Caki2 (cell line): ENCODE measurements at regions not wholly inside any gene's neighbourhood (a gene's known extent, or its start where the extent isn't known, plus 50 kb on each side); places are given as distances from the start of the nearest gene placed in this dataset.
A peak's percentile ranks its signal among the peaks of the same experiment; 100 is the strongest.
"Not testable (repeated sequence)": the region's sequence is repeated elsewhere in the genome, so short reads cannot be mapped to it uniquely, and the experiment has no call there.

Source experiments
- DNase-seq: peaks from one replicate; pipeline ENCODE4 v3.0.0-alpha.2; 2015; ENCODE audit warnings: low read depth
- in situ Hi-C: cut with HindIII; loops from 2 replicates; pipeline ENCODE4 v1.10.0; 2016; ENCODE audit warnings: low sequenced_read_pairs, low pct_unique_long_range_greater_than_20kb, mixed read lengths

GRCh38 chr6:156593893-156594292, 183.3 kb upstream of the ARID1B start:
- DNase-seq, result no peak
- in situ Hi-C loops, result no loop called here

GRCh38 chr6:156593127-156593526, 184.1 kb upstream of the ARID1B start:
- no peak for DNase-seq
- in situ Hi-C loops, result no loop called here

DNA sequence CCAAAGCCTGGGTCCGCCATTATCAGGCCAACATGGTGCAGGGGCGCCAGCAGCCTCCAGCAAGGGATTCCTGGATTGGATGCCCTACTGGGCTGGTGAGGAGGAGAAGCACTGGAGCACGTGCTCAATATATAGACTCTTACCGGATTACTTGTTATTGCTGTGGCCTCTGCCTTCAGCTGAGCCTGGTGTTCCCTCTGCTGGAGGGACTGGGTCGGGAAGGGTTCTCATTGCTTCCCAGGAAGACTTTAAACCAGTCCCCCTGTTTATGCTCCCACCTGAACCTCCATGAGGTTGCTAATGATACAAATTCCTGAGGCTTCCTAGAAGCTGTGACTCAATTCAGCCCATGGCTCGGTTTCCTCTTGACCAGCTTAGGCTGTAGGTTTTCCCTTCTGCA, 186.7 kb upstream of the ARID1B start:
- no peak for DNase-seq
- in situ Hi-C loops, result no loop called here

GRCh38 chr6:156589281-156589680, 187.9 kb upstream of the ARID1B start:
- in situ Hi-C loops, result no loop called here
- DNase-seq, result no peak

GRCh38 chr6:156587751-156588301, 189.4 kb upstream of the ARID1B start:
- no peak for DNase-seq
- in situ Hi-C loops, result no loop called here

DNA sequence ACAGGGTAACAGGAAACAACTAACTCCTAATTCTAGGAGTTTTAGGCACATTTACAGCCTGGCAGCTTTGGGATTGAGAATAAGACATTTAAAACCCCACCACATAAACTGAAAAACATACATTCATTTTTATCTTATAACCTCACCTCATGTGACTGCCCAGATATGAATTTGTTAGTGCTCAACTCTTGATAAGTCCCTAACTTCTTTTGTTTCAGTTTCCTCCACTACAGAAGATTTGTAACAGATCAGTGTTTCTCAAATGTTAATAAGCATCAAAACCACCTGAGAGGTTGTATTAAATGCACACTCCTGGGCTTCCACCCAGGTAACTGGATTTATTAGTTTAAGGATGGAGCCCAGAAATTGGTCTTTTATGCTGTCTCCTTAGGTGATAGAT, 190.1 kb upstream of the ARID1B start:
- no peak for DNase-seq
- in situ Hi-C loops, result no loop called here

GRCh38 chr6:156585859-156586258, 191.3 kb upstream of the ARID1B start:
- in situ Hi-C loops, result no loop called here
- DNase-seq, result peak; percentile 23

DNA sequence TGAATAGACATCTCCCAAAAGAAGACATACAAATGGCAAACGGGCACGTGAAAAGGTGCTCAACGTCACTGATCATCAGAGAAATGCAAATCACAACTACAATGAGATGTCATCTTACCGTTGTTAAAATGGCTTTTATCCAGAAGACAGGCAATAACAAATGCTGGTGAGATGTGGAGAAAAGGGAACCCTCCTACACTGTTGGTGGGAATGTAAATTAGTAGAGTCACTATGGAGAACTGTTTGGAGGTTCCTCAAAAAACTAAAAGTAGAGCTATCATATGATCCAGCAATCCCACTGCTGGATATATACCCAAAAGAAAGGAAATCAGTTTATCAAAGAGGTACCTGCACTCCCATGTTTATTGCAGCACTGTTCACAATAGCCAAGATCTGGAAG, 193.1 kb upstream of the ARID1B start:
- in situ Hi-C loops, DNase-seq: not testable (repeated sequence)

GRCh38 chr6:156583083-156583482, 194.1 kb upstream of the ARID1B start:
- in situ Hi-C loops, result no loop called here
- DNase-seq, result no peak

GRCh38 chr6:156582509-156582992, 194.6 kb upstream of the ARID1B start:
- in situ Hi-C loops, result no loop called here
- no peak for DNase-seq

- in situ Hi-C loops, result no loop called here
- DNase-seq, result no peak
These were observed 197.6 kb upstream of the ARID1B start for GRCh38 chr6:156579564-156579963.

- no peak for DNase-seq
- in situ Hi-C loops, result no loop called here
These were observed 199.4 kb upstream of the ARID1B start for GRCh38 chr6:156577749-156578148.

DNA sequence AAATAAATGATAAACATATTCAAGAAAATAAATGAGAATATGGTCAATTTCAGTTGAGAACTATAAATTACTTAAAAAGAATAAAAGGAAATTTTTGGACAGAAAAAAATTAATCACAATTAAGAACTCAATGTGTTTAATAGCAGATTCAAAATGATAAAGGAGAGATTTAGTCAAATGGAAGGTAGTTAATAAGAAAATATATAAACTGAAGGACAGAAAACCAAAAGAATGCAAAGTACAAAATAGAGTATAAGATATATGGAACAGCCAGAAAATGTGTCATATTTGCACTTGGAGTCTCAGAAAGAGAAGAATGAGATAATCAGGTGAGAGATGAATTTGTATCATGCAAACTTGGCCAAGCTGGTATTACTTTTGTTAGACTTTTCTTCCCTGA, 201.8 kb upstream of the ARID1B start:
- in situ Hi-C loops, result no loop called here

GRCh38 chr6:156564807-156565149, 212.4 kb upstream of the ARID1B start:
- DNase-seq, result no peak
- in situ Hi-C loops, result no loop called here

More for the DNA sequence above, 201.8 kb upstream of the ARID1B start:
- DNase-seq, result no peak

GRCh38 chr6:156564127-156564806, 212.9 kb upstream of the ARID1B start:
- DNase-seq, result peak; percentile 42
- in situ Hi-C loops, result no loop called here

GRCh38 chr6:156563714-156564113, 213.5 kb upstream of the ARID1B start:
- DNase-seq, result no peak
- in situ Hi-C loops, result no loop called here

DNA sequence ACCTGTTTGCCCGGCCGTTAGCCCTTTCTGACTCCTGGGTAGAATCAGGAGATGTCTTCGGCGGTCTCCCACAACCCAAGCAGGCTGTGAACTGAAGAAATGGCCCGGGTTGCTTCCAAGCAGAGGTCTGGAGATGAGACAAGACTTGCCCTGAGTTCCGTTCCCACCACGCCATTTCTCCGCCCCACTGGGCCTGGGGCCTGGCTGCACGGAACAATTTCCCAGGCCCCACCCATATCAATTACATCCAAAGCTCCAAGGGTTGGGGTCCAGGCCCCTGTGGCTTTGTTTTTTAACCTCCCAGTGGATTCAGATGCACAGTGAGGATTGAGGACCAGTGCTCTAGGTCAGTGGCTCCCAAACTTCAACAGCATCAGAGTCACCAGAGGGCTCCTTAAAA, 214.5 kb upstream of the ARID1B start:
- DNase-seq, result no peak
- in situ Hi-C loops, result no loop called here

GRCh38 chr6:156562019-156562418, 215.2 kb upstream of the ARID1B start:
- in situ Hi-C loops, result no loop called here
- no peak for DNase-seq

DNA sequence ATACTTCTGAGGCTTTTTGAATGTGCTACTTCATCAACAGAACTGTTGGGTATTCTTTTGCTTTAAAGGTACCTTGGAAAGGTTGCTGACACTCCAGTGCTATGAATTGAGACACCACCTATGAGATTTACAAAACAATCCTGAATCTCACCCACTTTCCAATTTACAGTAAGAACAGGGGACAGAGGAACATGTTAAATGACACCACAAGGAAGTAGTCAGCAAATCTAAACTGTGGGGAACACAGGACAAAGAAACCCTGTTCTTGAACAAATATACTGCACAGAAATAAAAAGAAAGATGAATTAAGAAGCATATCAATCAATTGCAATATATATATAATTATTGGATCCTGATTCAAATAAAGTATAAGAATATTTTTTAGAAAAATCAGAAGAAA, 216.7 kb upstream of the ARID1B start:
- DNase-seq, result no peak
- in situ Hi-C loops, result no loop called here

DNA sequence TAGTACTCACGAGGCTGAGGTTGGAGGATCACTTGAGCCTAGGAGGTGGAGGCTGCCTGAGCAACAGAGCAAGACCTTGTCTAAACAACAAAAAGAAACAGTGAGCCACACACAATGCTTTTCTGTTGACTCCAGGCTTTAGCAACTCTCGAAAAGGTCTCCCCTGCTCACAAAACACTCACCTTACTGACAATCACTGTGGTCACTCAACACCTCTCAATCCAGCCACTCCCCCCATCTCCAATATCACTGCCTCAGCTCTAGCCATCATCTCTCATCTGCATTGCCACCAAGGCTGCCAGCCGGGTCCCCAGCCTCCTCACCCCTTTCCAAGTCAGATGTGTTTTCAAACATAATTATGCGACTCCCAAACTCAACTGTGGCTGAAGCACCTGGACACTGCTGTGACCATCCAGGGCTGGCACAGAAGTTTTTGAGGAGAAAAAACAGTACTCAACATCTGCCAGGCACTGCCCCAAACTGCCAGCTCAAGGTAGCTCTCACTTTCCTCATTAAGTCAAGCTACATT, 218.0 kb upstream of the ARID1B start:
- DNase-seq, result no peak
- in situ Hi-C loops, result no loop called here
